ENCODE measurements at regions not wholly inside any gene's neighbourhood (a gene's known extent, or its start where the extent isn't known, plus 50 kb on each side); places are given as distances from the start of the nearest gene placed in this dataset.

DNA sequence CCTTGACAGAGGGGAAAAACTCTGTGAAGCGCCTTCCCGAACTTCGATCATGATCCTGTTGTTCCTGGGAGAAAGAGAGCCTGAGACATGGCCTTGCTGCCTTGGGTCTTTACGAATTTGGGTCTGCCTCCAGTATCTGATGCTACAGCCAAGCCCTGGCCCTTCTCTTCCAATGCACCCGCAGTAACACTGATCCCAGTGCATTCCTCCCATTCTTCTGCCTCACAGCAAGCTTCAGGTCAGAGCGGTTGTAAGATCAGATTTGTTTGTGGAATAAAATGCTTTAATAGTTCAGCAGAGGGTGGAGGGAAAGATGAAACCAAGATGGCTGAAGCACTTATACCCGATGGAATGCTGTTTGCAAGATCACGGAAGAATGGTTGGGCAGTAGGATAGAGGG lies 196.7 kb upstream of the SIX2 start:
- Histone ChIP-seq H3K36me3 (ENCODE audit: control insufficient read depth in 4 of 4, insufficient read depth in 4 of 4, low read length in 3 of 4) (no peaks in the 10 kb centered on the region), H3K27me3 (replicated peaks in 2 of 5; ENCODE audit: control insufficient read depth in 4 of 5, insufficient read depth in 5 of 5, low read length in 4 of 5) (no peaks in the 10 kb centered on the region), H3K27ac (ENCODE audit: insufficient read depth in 1 of 2, low read depth in 1 of 2, low read length in 2 of 2, poor library complexity in 1 of 2, severe bottlenecking in 2 of 2) (no peak overlapping the region), H3K9me3 (ENCODE audit: control extremely low read depth in 1 of 5, control insufficient read depth in 4 of 5, insufficient read depth in 2 of 5, low read depth in 1 of 5, low read length in 4 of 5) (peaks cover 0 to 19% (median 0%) of the 10 kb centered on the region in 5 experiments), H3K4me3 (ENCODE audit: control insufficient read depth in 1 of 7, extremely low read depth in 1 of 7, insufficient read depth in 4 of 7, low read depth in 2 of 7, low read length in 6 of 7) (no peak overlapping the region), H3K4me1 (ENCODE audit: control extremely low read depth in 1 of 4, control insufficient read depth in 4 of 4, insufficient read depth in 4 of 4, low read length in 3 of 4) (peaks cover 4 to 14% (median 11%) of the 10 kb centered on the region in 4 experiments)
- 96% methylated on average over 8 of the region's 8 CpGs for whole genome bisulfite sequencing (ENCODE audit: insufficient coverage)
- DNase-seq: no peak
- ChIA-PET CTCF (no interaction called here), POLR2A (no interaction called here)

DNA sequence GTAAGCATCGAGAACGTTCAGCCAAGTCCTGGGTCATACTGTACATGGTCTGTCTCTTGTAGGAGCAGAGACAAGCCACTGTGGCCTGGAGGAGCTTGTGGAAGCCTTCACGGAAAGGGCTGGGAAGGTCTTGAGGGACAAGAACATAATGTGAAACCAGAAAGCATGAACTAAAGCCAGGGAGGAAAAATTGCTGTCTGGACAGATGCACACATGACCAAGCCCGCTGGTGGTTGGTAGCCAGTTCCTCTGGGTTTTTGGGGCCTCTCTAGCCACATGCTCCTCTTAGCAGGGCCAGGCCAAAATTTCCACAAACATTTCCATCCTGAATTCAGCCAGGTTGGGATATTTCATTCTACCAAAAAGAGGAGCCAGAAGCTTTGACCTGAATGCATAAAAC lies 196.2 kb upstream of the SIX2 start:
- Histone ChIP-seq H3K4me3 (ENCODE audit: control insufficient read depth in 1 of 7, extremely low read depth in 1 of 7, insufficient read depth in 4 of 7, low read depth in 2 of 7, low read length in 6 of 7) (no peak overlapping the region), H3K36me3 (ENCODE audit: control insufficient read depth in 4 of 4, insufficient read depth in 4 of 4, low read length in 3 of 4) (no peaks in the 10 kb centered on the region), H3K27me3 (replicated peaks in 2 of 5; ENCODE audit: control insufficient read depth in 4 of 5, insufficient read depth in 5 of 5, low read length in 4 of 5) (no peaks in the 10 kb centered on the region), H3K27ac (ENCODE audit: insufficient read depth in 1 of 2, low read depth in 1 of 2, low read length in 2 of 2, poor library complexity in 1 of 2, severe bottlenecking in 2 of 2) (no peak overlapping the region), H3K4me1 (ENCODE audit: control extremely low read depth in 1 of 4, control insufficient read depth in 4 of 4, insufficient read depth in 4 of 4, low read length in 3 of 4) (peaks cover 4 to 14% (median 11%) of the 10 kb centered on the region in 4 experiments), H3K9me3 (ENCODE audit: control extremely low read depth in 1 of 5, control insufficient read depth in 4 of 5, insufficient read depth in 2 of 5, low read depth in 1 of 5, low read length in 4 of 5) (peaks cover 0 to 20% (median 0%) of the 10 kb centered on the region in 5 experiments)
- DNase-seq: no peak
- ChIA-PET POLR2A (no interaction called here), CTCF (no interaction called here)
- 96% methylated on average over 3 of the region's 4 CpGs for WGBS (ENCODE audit: insufficient coverage)

GRCh38 chr2:45203400-45203799 lies 194.1 kb upstream of the SIX2 start:
- CTCF ChIA-PET: no interaction called here
- Histone ChIP-seq H3K36me3 (ENCODE audit: control insufficient read depth in 4 of 4, insufficient read depth in 4 of 4, low read length in 3 of 4) (no peaks in the 10 kb centered on the region), H3K4me3 (ENCODE audit: control insufficient read depth in 1 of 7, extremely low read depth in 1 of 7, insufficient read depth in 4 of 7, low read depth in 2 of 7, low read length in 6 of 7) (no peak overlapping the region), H3K27ac (ENCODE audit: insufficient read depth in 1 of 2, low read depth in 1 of 2, low read length in 2 of 2, poor library complexity in 1 of 2, severe bottlenecking in 2 of 2) (no peak overlapping the region), H3K27me3 (replicated peaks in 2 of 5; ENCODE audit: control insufficient read depth in 4 of 5, insufficient read depth in 5 of 5, low read length in 4 of 5) (no peaks in the 10 kb centered on the region), H3K9me3 (ENCODE audit: control extremely low read depth in 1 of 5, control insufficient read depth in 4 of 5, insufficient read depth in 2 of 5, low read depth in 1 of 5, low read length in 4 of 5) (peaks cover 0 to 20% (median 0%) of the 10 kb centered on the region in 5 experiments), H3K4me1 (ENCODE audit: control extremely low read depth in 1 of 4, control insufficient read depth in 4 of 4, insufficient read depth in 4 of 4, low read length in 3 of 4) (peaks cover 4 to 14% (median 11%) of the 10 kb centered on the region in 4 experiments)
- POLR2A ChIA-PET: no interaction called here
- DNase-seq: no peak

- CTCF ChIA-PET: interaction anchor here (0.6 to 1.2 kb wide), 3 partner anchors 18 to 729 kb away, joined by 3 read pairs; no protein-coding TSS in a partner anchor
- no peaks in the 10 kb centered on the region for H3K36me3 ChIP-seq (ENCODE audit: control insufficient read depth in 4 of 4, insufficient read depth in 4 of 4, low read length in 3 of 4)
- H3K4me3 ChIP-seq (ENCODE audit: control insufficient read depth in 1 of 7, extremely low read depth in 1 of 7, insufficient read depth in 4 of 7, low read depth in 2 of 7, low read length in 6 of 7): no peak overlapping the region
- WGBS (ENCODE audit: insufficient coverage): 96% methylated on average over 4 of the region's 4 CpGs
- H3K4me1 ChIP-seq (ENCODE audit: control extremely low read depth in 1 of 4, control insufficient read depth in 4 of 4, insufficient read depth in 4 of 4, low read length in 3 of 4): no peaks in the 10 kb centered on the region
- peaks cover 0 to 20% (median 0%) of the 10 kb centered on the region in 5 experiments for H3K9me3 ChIP-seq (ENCODE audit: control extremely low read depth in 1 of 5, control insufficient read depth in 4 of 5, insufficient read depth in 2 of 5, low read depth in 1 of 5, low read length in 4 of 5)
- POLR2A ChIA-PET: no interaction called here
- no peaks in the 10 kb centered on the region for H3K27me3 ChIP-seq (replicated peaks in 2 of 5; ENCODE audit: control insufficient read depth in 4 of 5, insufficient read depth in 5 of 5, low read length in 4 of 5)
- H3K27ac ChIP-seq (ENCODE audit: insufficient read depth in 1 of 2, low read depth in 1 of 2, low read length in 2 of 2, poor library complexity in 1 of 2, severe bottlenecking in 2 of 2): no peak overlapping the region
- no peak for DNase-seq
Measured at GRCh38 chr2:45199973-45200372, 190.7 kb upstream of the SIX2 start.

GRCh38 chr2:45195916-45196315 lies 186.7 kb upstream of the SIX2 start:
- no peak overlapping the region for H3K27ac ChIP-seq (ENCODE audit: insufficient read depth in 1 of 2, low read depth in 1 of 2, low read length in 2 of 2, poor library complexity in 1 of 2, severe bottlenecking in 2 of 2)
- no CpG with 5 or more reads among the region's 2 CpGs for WGBS (ENCODE audit: insufficient coverage)
- H3K27me3 ChIP-seq (replicated peaks in 2 of 5; ENCODE audit: control insufficient read depth in 4 of 5, insufficient read depth in 5 of 5, low read length in 4 of 5): no peaks in the 10 kb centered on the region
- ChIA-PET CTCF (interaction anchor here (0.9 kb wide), 1 partner anchor 14 kb away, joined by 3 read pairs; no protein-coding TSS in a partner anchor), POLR2A (no interaction called here)
- no peaks in the 10 kb centered on the region for H3K4me1 ChIP-seq (ENCODE audit: control extremely low read depth in 1 of 4, control insufficient read depth in 4 of 4, insufficient read depth in 4 of 4, low read length in 3 of 4)
- peaks cover 0 to under 1% (median 0%) of the 10 kb centered on the region in 5 experiments for H3K9me3 ChIP-seq (ENCODE audit: control extremely low read depth in 1 of 5, control insufficient read depth in 4 of 5, insufficient read depth in 2 of 5, low read depth in 1 of 5, low read length in 4 of 5)
- DNase-seq: no peak
- H3K4me3 ChIP-seq (ENCODE audit: control insufficient read depth in 1 of 7, extremely low read depth in 1 of 7, insufficient read depth in 4 of 7, low read depth in 2 of 7, low read length in 6 of 7): no peak overlapping the region
- H3K36me3 ChIP-seq (ENCODE audit: control insufficient read depth in 4 of 4, insufficient read depth in 4 of 4, low read length in 3 of 4): no peaks in the 10 kb centered on the region

- Histone ChIP-seq H3K4me1 (ENCODE audit: control extremely low read depth in 1 of 4, control insufficient read depth in 4 of 4, insufficient read depth in 4 of 4, low read length in 3 of 4) (peaks cover 0 to 9% (median 2%) of the 10 kb centered on the region in 4 experiments), H3K9me3 (ENCODE audit: control extremely low read depth in 1 of 5, control insufficient read depth in 4 of 5, insufficient read depth in 2 of 5, low read depth in 1 of 5, low read length in 4 of 5) (no peaks in the 10 kb centered on the region), H3K27ac (ENCODE audit: insufficient read depth in 1 of 2, low read depth in 1 of 2, low read length in 2 of 2, poor library complexity in 1 of 2, severe bottlenecking in 2 of 2) (no peak overlapping the region), H3K27me3 (replicated peaks in 2 of 5; ENCODE audit: control insufficient read depth in 4 of 5, insufficient read depth in 5 of 5, low read length in 4 of 5) (no peaks in the 10 kb centered on the region), H3K36me3 (ENCODE audit: control insufficient read depth in 4 of 4, insufficient read depth in 4 of 4, low read length in 3 of 4) (no peaks in the 10 kb centered on the region), H3K4me3 (ENCODE audit: control insufficient read depth in 1 of 7, extremely low read depth in 1 of 7, insufficient read depth in 4 of 7, low read depth in 2 of 7, low read length in 6 of 7) (no peak overlapping the region)
- POLR2A ChIA-PET: no interaction called here
- CTCF ChIA-PET: interaction anchor here (0.5 to 0.7 kb wide), 2 partner anchors 101 to 776 kb away, joined by 3 to 4 read pairs; no protein-coding TSS in a partner anchor
- DNase-seq: no peak
- 86% methylated on average over 3 of the region's 3 CpGs for WGBS (ENCODE audit: insufficient coverage)
Measured at GRCh38 chr2:45194596-45194995, 185.3 kb upstream of the SIX2 start.

- 100% methylated on average over 3 of the region's 4 CpGs for WGBS (ENCODE audit: insufficient coverage)
- Histone ChIP-seq H3K4me3 (ENCODE audit: control insufficient read depth in 1 of 7, extremely low read depth in 1 of 7, insufficient read depth in 4 of 7, low read depth in 2 of 7, low read length in 6 of 7) (no peak overlapping the region), H3K27me3 (replicated peaks in 2 of 5; ENCODE audit: control insufficient read depth in 4 of 5, insufficient read depth in 5 of 5, low read length in 4 of 5) (no peaks in the 10 kb centered on the region), H3K36me3 (ENCODE audit: control insufficient read depth in 4 of 4, insufficient read depth in 4 of 4, low read length in 3 of 4) (no peaks in the 10 kb centered on the region), H3K9me3 (ENCODE audit: control extremely low read depth in 1 of 5, control insufficient read depth in 4 of 5, insufficient read depth in 2 of 5, low read depth in 1 of 5, low read length in 4 of 5) (no peaks in the 10 kb centered on the region), H3K4me1 (ENCODE audit: control extremely low read depth in 1 of 4, control insufficient read depth in 4 of 4, insufficient read depth in 4 of 4, low read length in 3 of 4) (peaks cover 0 to 12% (median 2%) of the 10 kb centered on the region in 4 experiments), H3K27ac (ENCODE audit: insufficient read depth in 1 of 2, low read depth in 1 of 2, low read length in 2 of 2, poor library complexity in 1 of 2, severe bottlenecking in 2 of 2) (no peak overlapping the region)
- ChIA-PET CTCF (no interaction called here), POLR2A (no interaction called here)
- no peak for DNase-seq
Measured at GRCh38 chr2:45193581-45193980, 184.3 kb upstream of the SIX2 start.
